Transverse colon (tissue), 4 donors: ENCODE measurements at regions not wholly inside any gene's neighbourhood (a gene's known extent, or its start where the extent isn't known, plus 50 kb on each side); places are given as distances from the start of the nearest gene placed in this dataset.

ENCODE experiments used
- CTCF ChIP-seq, 5 experiments: fragments of 200-600 bp in 3 of 5; fragments of 450-650 bp in 2 of 5; sonication (generic) in 3 of 5; IDR thresholded peaks; 1 replicate in 2 of 5; 2 replicates in 3 of 5; pipeline ENCODE4 v1.5.1; 2016 to 2017; ENCODE audit warnings: antibody characterized with exemption in 5 of 5, inconsistent platforms in 3 of 5, mild to moderate bottlenecking in 2 of 5, moderate library complexity in 1 of 5
- POLR2A ChIP-seq: fragments of 450-650 bp; IDR thresholded peaks from one replicate; pipeline ENCODE4 v1.6.1; 2016; ENCODE audit warnings: antibody characterized with exemption, mild to moderate bottlenecking, moderate library complexity
- POLR2AphosphoS5 ChIP-seq, 3 donors: sonication (generic); formaldehyde crosslinking; IDR thresholded peaks; one replicate each; pipeline ENCODE4 v1.6.1; 2016; ENCODE audit warnings: antibody characterized with exemption in 3 of 3

- no peak for TF ChIP-seq CTCF (IDR thresholded peaks at IDR 0.05)
- TF ChIP-seq POLR2AphosphoS5 (IDR thresholded peaks at IDR 0.05), result no peak
- TF ChIP-seq POLR2A, result no peak
Measured at GRCh38 chr9:129397335-129397734, 219.3 kb upstream of the IER5L start.
